SK-N-SH (cell line): ENCODE measurements at regions not wholly inside any gene's neighbourhood (a gene's known extent, or its start where the extent isn't known, plus 50 kb on each side); places are given as distances from the start of the nearest gene placed in this dataset.

Experiments used
- CTCF ChIA-PET: fragments of 300-600, 350-600 bp; formaldehyde crosslinking; extraction: SDS; loops from one replicate; lab custom pipeline; 2021; lab: Yijun Ruan, JAX
- POLR2A ChIA-PET: fragments of 350-600 bp; sonication (Branson Sonifier 250); formaldehyde crosslinking; extraction: SDS; loops from one replicate; lab custom pipeline; 2020; ENCODE audit warnings: antibody characterized with exemption, inconsistent platforms; lab: Yijun Ruan, JAX
- DNase-seq: peaks from one replicate; pipeline ENCODE4 v3.0.0; 2012
- H2AFZ ChIP-seq: fragments of 200-600 bp; sonication (generic); 2 replicates; pipeline ENCODE4 v1.8.1; 2016; ENCODE audit warnings: antibody characterized with exemption, mild to moderate bottlenecking, low read depth
- H3F3A ChIP-seq: fragments of 200-600 bp; sonication (generic); replicated peaks from 2 replicates; pipeline ENCODE3; 2016; ENCODE audit warnings: antibody characterized with exemption, mild to moderate bottlenecking; ENCODE audit not compliant: insufficient read depth
- H3K27ac ChIP-seq, 2 experiments: fragments of 200-500 bp in 1 of 2; fragments of 200-600 bp in 1 of 2; sonication (Bioruptor generic) in 1 of 2; sonication (generic), shearing (Covaris generic) in 1 of 2; 2 replicates each; pipeline versions ENCODE4 v1.5.1 to v1.6.1; 2014 to 2016; ENCODE audit warnings: low read depth in 2 of 2, inconsistent platforms in 1 of 2, low read length in 1 of 2, mild to moderate bottlenecking in 1 of 2, mixed read lengths in 1 of 2
- H3K27me3 ChIP-seq: fragments of 200-600 bp; sonication (generic), shearing (Covaris generic); 2 replicates; pipeline ENCODE4 v1.6.1; 2016; ENCODE audit warnings: mixed run types; ENCODE audit not compliant: insufficient read depth
- H3K36me3 ChIP-seq, 2 experiments: fragments of 200-500 bp in 1 of 2; fragments of 200-600 bp in 1 of 2; sonication (Bioruptor generic) in 1 of 2; sonication (generic) in 1 of 2; replicated peaks in 1 of 2; 2 replicates each; pipeline versions ENCODE3 to v1.5.1; 2014 to 2016; ENCODE audit warnings: low read length in 1 of 2, mild to moderate bottlenecking in 1 of 2; ENCODE audit not compliant: insufficient read depth in 2 of 2, control insufficient read depth in 1 of 2
- H3K4me1 ChIP-seq, 2 experiments: fragments of 200-500 bp in 1 of 2; fragments of 200-600 bp in 1 of 2; sonication (Bioruptor generic) in 1 of 2; sonication (generic), shearing (Covaris generic) in 1 of 2; 2 replicates each; pipeline versions ENCODE4 v1.5.1 to v1.6.1; 2014 to 2016; ENCODE audit warnings: low read depth in 1 of 2, low read length in 1 of 2, mixed run types in 1 of 2; ENCODE audit not compliant: insufficient read depth in 2 of 2, control insufficient read depth in 1 of 2
- H3K4me2 ChIP-seq: fragments of 200-600 bp; sonication (generic), shearing (Covaris generic); 2 replicates; pipeline ENCODE4 v1.6.1; 2017; ENCODE audit warnings: mixed run types
- H3K4me3 ChIP-seq, 2 experiments: fragments of 200-500 bp in 1 of 2; fragments of 200-600 bp in 1 of 2; sonication (Bioruptor generic) in 1 of 2; sonication (generic), shearing (Covaris generic) in 1 of 2; 2 replicates each; pipeline versions ENCODE4 v1.5.1 to v1.8.1; 2014 to 2016; ENCODE audit warnings: low read depth in 2 of 2, inconsistent platforms in 1 of 2, low read length in 1 of 2, mild to moderate bottlenecking in 1 of 2, mixed read lengths in 1 of 2, moderate library complexity in 1 of 2
- H3K79me2 ChIP-seq: fragments of 200-600 bp; sonication (generic); 2 replicates; pipeline ENCODE4 v1.8.1; 2017; ENCODE audit warnings: mild to moderate bottlenecking; ENCODE audit not compliant: insufficient read depth
- H3K9ac ChIP-seq: fragments of 200-600 bp; sonication (generic); 2 replicates; pipeline ENCODE4 v1.6.1; 2017; ENCODE audit warnings: mixed run types
- H3K9me2 ChIP-seq: fragments of 200-600 bp; sonication (generic); 2 replicates; pipeline ENCODE4 v1.6.1; 2017; ENCODE audit warnings: mixed run types
- H3K9me3 ChIP-seq: fragments of 200-600 bp; sonication (generic); 2 replicates; pipeline ENCODE4 v1.6.1; 2017; ENCODE audit warnings: mixed run types, mild to moderate bottlenecking, moderate library complexity
- H4K20me1 ChIP-seq: fragments of 200-600 bp; sonication (generic); 2 replicates; pipeline ENCODE4 v1.6.1; 2017; ENCODE audit warnings: mild to moderate bottlenecking, mixed run types; ENCODE audit not compliant: insufficient read depth
- CHD2 ChIP-seq: fragments of 150-350 bp; IDR thresholded peaks from 2 replicates; pipeline ENCODE4 v1.6.1; 2018; ENCODE audit warnings: low read length; ENCODE audit not compliant: partially characterized antibody
- ELF1 ChIP-seq: IDR thresholded peaks from 2 replicates; pipeline ENCODE4 v1.4.0; 2012
- EZH2phosphoT487 ChIP-seq: fragments of 200-600 bp; sonication (generic); IDR thresholded peaks from 2 replicates; pipeline ENCODE4 v1.6.1; 2017; ENCODE audit warnings: low read depth, mixed run types, mild to moderate bottlenecking, antibody characterized with exemption, moderate library complexity, borderline replicate concordance
- FOSL2 ChIP-seq: IDR thresholded peaks from 2 replicates; pipeline ENCODE4 v1.4.0; 2012; ENCODE audit warnings: low read depth, mild to moderate bottlenecking, moderate library complexity, borderline replicate concordance
- FOXJ3 ChIP-seq: sonication (generic); formaldehyde crosslinking; IDR thresholded peaks from 2 replicates; pipeline ENCODE4 v1.5.1; 2020; ENCODE audit warnings: mild to moderate bottlenecking, missing genetic modification reagents
- GATA2 ChIP-seq: sonication (generic); formaldehyde crosslinking; IDR thresholded peaks from 2 replicates; pipeline ENCODE4 v1.5.0; 2020; ENCODE audit warnings: mild to moderate bottlenecking, missing genetic modification reagents
- MAX ChIP-seq: IDR thresholded peaks from 2 replicates; pipeline ENCODE4 v1.4.0; 2012; ENCODE audit warnings: low read depth
- NFIC ChIP-seq: IDR thresholded peaks from 2 replicates; pipeline ENCODE4 v1.4.0; 2012; ENCODE audit warnings: borderline replicate concordance
- PBX3 ChIP-seq: IDR thresholded peaks from 2 replicates; pipeline ENCODE4; 2012
- POLR2AphosphoS5 ChIP-seq: IDR thresholded peaks from 2 replicates; pipeline ENCODE4 v1.6.1; 2012; ENCODE audit warnings: low read depth, low read length
- RCOR1 ChIP-seq: fragments of 150-350 bp; IDR thresholded peaks from 2 replicates; pipeline ENCODE4 v1.6.1; 2017; ENCODE audit warnings: antibody characterized with exemption, low read length
- REST ChIP-seq: IDR thresholded peaks from 2 replicates; pipeline ENCODE4 v1.6.1; 2012; ENCODE audit warnings: mild to moderate bottlenecking, low read depth, low read length, moderate library complexity
- SIN3A ChIP-seq: IDR thresholded peaks from 2 replicates; pipeline ENCODE4 v1.6.1; 2012; ENCODE audit warnings: low read depth, mild to moderate bottlenecking, low read length, moderate library complexity, borderline replicate concordance
- TAF1 ChIP-seq: IDR thresholded peaks from 2 replicates; pipeline ENCODE4 v1.6.1; 2012; ENCODE audit warnings: low read depth, mild to moderate bottlenecking, low read length, moderate library complexity, borderline replicate concordance
- TCF12 ChIP-seq: IDR thresholded peaks from 2 replicates; pipeline ENCODE4 v1.4.0; 2012
- TEAD4 ChIP-seq: IDR thresholded peaks from 2 replicates; pipeline ENCODE4 v1.4.0; 2012; ENCODE audit warnings: mild to moderate bottlenecking, borderline replicate concordance; ENCODE audit not compliant: insufficient read depth
- USF1 ChIP-seq: IDR thresholded peaks from 2 replicates; pipeline ENCODE4 v1.4.0; 2012; ENCODE audit warnings: low read depth, borderline replicate concordance
- WGBS: methylation state at CpG from one replicate; pipeline ENCODE4 v1.1.6; 2017; ENCODE audit warnings: low lambda C conversion rate; 5-methylcytosine and 5-hydroxymethylcytosine counted together

- H3K9me2 ChIP-seq: no peaks in the 10 kb centered on the region
- TF ChIP-seq ELF1: no peak
- no peak for TF ChIP-seq MAX
- no peak for TF ChIP-seq NFIC
- TF ChIP-seq REST: no peak
- no peak for TF ChIP-seq RCOR1
- TF ChIP-seq CHD2: no peak
- TF ChIP-seq POLR2AphosphoS5: no peak
- TF ChIP-seq FOSL2: no peak
- no peak for TF ChIP-seq SIN3A
- TF ChIP-seq GATA2 (CRISPR knock-in tag): no peak
- TF ChIP-seq TCF12: no peak
- no peak for TF ChIP-seq FOXJ3 (CRISPR knock-in tag)
- WGBS: 54% methylated on average over 2 of the region's 2 CpGs
- H3K4me3 ChIP-seq: no peak overlapping the region
- no peak overlapping the region for H2AFZ ChIP-seq
- no peaks in the 10 kb centered on the region for H3K36me3 ChIP-seq
- H3K4me1 ChIP-seq: no peaks in the 10 kb centered on the region; a peak in 2 of 4 replicates
- H3K4me2 ChIP-seq: no peak overlapping the region
- H3F3A ChIP-seq: no peaks in the 10 kb centered on the region
- H3K9ac ChIP-seq: no peak overlapping the region
- ChIA-PET POLR2A (no interaction called here), CTCF (no interaction called here)
- H3K79me2 ChIP-seq: no peaks in the 10 kb centered on the region
- no peak overlapping the region for H3K27ac ChIP-seq
- no peaks in the 10 kb centered on the region for H3K27me3 ChIP-seq
- H4K20me1 ChIP-seq: no peaks in the 10 kb centered on the region
- H3K9me3 ChIP-seq: no peaks in the 10 kb centered on the region
- DNase-seq: no peak
Observed at GRCh38 chr1:82343381-82343780, 542.6 kb downstream of the ADGRL2 start.

- Histone ChIP-seq H2AFZ (no peak overlapping the region), H3K36me3 (no peaks in the 10 kb centered on the region), H3K79me2 (no peaks in the 10 kb centered on the region), H3K4me2 (no peak overlapping the region), H3F3A (no peaks in the 10 kb centered on the region), H3K4me3 (no peak overlapping the region), H3K9me2 (no peaks in the 10 kb centered on the region), H3K27me3 (no peaks in the 10 kb centered on the region), H3K4me1 (no peaks in the 10 kb centered on the region), H3K9me3 (no peaks in the 10 kb centered on the region), H3K27ac (no peak overlapping the region), H4K20me1 (no peaks in the 10 kb centered on the region), H3K9ac (no peak overlapping the region)
- DNase-seq: no peak
- 31% methylated on average over 1 of the region's 1 CpG for WGBS
- CTCF ChIA-PET: interaction anchor here (0.7 kb wide), 1 partner anchor 8 kb away, joined by 3 read pairs; no protein-coding TSS in a partner anchor
- POLR2A ChIA-PET: no interaction called here
- TF ChIP-seq REST: no peak
- TF ChIP-seq ELF1: no peak
- TF ChIP-seq TAF1: no peak
- no peak for TF ChIP-seq TEAD4
- TF ChIP-seq USF1: no peak
- no peak for TF ChIP-seq PBX3
- TF ChIP-seq NFIC: no peak
- TF ChIP-seq EZH2phosphoT487: no peak
Observed at GRCh38 chr1:82337635-82338034, 536.9 kb downstream of the ADGRL2 start.
